ENCODE measurements at regions not wholly inside any gene's neighbourhood (a gene's known extent, or its start where the extent isn't known, plus 50 kb on each side); places are given as distances from the start of the nearest gene placed in this dataset.

DNA sequence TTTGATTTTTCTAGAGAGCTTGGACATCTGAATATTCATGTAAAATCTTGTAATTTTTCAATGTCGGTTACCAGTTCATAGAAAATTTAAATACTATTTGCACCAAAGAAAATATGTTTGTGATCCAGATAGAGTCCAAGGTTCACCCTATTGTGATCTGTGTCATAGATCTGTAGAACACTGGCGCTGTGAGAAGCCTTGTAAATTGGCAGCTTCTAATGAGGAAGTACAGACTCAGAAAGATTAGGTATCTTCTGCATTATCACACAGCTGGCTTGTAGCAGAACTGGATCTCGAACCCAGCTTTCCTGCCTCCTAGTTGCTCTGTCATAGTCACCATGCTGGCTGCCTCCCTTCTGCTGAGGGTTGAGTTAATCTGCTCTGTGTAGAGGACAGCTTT is 106.5 kb upstream of the PAK3 start (continued):
- no peak for TF ChIP-seq RAD21 (IDR thresholded peaks at IDR 0.05; ENCODE audit: low read depth)
- TF ChIP-seq SIN3A (IDR thresholded peaks at IDR 0.05; ENCODE audit: low read depth), result no peak
- TF ChIP-seq, protein P1, sequence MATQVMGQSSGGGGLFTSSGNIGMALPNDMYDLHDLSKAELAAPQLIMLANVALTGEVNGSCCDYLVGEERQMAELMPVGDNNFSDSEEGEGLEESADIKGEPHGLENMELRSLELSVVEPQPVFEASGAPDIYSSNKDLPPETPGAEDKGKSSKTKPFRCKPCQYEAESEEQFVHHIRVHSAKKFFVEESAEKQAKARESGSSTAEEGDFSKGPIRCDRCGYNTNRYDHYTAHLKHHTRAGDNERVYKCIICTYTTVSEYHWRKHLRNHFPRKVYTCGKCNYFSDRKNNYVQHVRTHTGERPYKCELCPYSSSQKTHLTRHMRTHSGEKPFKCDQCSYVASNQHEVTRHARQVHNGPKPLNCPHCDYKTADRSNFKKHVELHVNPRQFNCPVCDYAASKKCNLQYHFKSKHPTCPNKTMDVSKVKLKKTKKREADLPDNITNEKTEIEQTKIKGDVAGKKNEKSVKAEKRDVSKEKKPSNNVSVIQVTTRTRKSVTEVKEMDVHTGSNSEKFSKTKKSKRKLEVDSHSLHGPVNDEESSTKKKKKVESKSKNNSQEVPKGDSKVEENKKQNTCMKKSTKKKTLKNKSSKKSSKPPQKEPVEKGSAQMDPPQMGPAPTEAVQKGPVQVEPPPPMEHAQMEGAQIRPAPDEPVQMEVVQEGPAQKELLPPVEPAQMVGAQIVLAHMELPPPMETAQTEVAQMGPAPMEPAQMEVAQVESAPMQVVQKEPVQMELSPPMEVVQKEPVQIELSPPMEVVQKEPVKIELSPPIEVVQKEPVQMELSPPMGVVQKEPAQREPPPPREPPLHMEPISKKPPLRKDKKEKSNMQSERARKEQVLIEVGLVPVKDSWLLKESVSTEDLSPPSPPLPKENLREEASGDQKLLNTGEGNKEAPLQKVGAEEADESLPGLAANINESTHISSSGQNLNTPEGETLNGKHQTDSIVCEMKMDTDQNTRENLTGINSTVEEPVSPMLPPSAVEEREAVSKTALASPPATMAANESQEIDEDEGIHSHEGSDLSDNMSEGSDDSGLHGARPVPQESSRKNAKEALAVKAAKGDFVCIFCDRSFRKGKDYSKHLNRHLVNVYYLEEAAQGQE (IDR thresholded peaks at IDR 0.05; ENCODE audit: low read depth), result no peak
- TF ChIP-seq CBX3 (IDR thresholded peaks at IDR 0.05; ENCODE audit: low read depth), result no peak

DNA sequence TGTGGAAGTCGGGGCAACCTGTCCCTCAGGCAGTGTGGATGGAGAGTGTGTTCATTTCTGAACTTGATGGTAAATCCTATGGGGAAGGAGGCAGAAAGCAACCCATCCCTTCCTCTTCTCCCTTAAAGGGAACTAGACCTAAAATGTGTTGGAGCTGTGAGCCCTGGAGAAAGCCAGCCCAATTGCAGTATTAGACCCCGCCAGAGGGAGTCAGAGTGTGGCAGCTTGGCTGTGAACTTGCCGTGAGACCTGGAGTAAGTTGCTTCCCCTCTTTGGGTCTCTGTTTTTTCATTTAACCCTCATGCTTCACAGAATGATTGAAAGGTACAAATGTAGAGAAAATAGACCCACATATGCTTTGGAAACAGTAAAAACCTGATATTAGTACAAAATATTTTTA is 108.7 kb upstream of the PAK3 start:
- Histone ChIP-seq H3K4me3 (replicated peaks in 1 of 2; ENCODE audit: low read depth in 1 of 2, low read length in 2 of 2) (no peak overlapping the region), H3K9ac (ENCODE audit: low read length) (no peak overlapping the region), H3K9me3 (ENCODE audit: control insufficient read depth in 1 of 2, insufficient read depth in 1 of 2, low read depth in 1 of 2, low read length in 2 of 2) (no peaks in the 10 kb centered on the region), H3K36me3 (ENCODE audit: control insufficient read depth in 1 of 2, insufficient read depth in 2 of 2, low read length in 2 of 2) (no peaks in the 10 kb centered on the region), H3K27me3 (ENCODE audit: insufficient read depth, low read length) (peaks cover 2% of the 10 kb centered on the region; the same call in 1 of the 2 replicates), H3K79me2 (ENCODE audit: insufficient read depth, low read length) (no peaks in the 10 kb centered on the region), H3K4me2 (ENCODE audit: low read length) (no peak overlapping the region), H3K27ac (ENCODE audit: low read depth, low read length) (no peak overlapping the region), H3K4me1 (ENCODE audit: control insufficient read depth in 1 of 2, insufficient read depth in 2 of 2, low read length in 2 of 2) (no peaks in the 10 kb centered on the region), H4K20me1 (ENCODE audit: insufficient read depth) (no peaks in the 10 kb centered on the region), H2AFZ (ENCODE audit: low read depth, low read length, poor library complexity, severe bottlenecking) (no peak overlapping the region), H3K9me2 (ENCODE audit: insufficient read depth) (no peaks in the 10 kb centered on the region)
- ChIA-PET RAD21 (ENCODE audit: low non-redundant PET in 1 of 2, low total read pairs in 2 of 2, uncharacterized antibody in 2 of 2, unreplicated experiment in 2 of 2) (no interaction called here), POLR2A (interaction anchor here (0.6 kb wide), 1 partner anchor 1087 kb away, joined by 3 read pairs; no protein-coding TSS in a partner anchor), CTCF (interaction anchor here (1.3 kb wide), 1 partner anchor 113 kb away, joined by 4 read pairs; no protein-coding TSS in a partner anchor)
- DNase-seq (ENCODE audit: low read depth, low spot score) (no peak), ATAC-seq (peak; percentile 57; the same call in 1 of the 2 replicates)
- no peak for TF ChIP-seq EZH2 (IDR thresholded peaks at IDR 0.05)
- TF ChIP-seq, protein P2, sequence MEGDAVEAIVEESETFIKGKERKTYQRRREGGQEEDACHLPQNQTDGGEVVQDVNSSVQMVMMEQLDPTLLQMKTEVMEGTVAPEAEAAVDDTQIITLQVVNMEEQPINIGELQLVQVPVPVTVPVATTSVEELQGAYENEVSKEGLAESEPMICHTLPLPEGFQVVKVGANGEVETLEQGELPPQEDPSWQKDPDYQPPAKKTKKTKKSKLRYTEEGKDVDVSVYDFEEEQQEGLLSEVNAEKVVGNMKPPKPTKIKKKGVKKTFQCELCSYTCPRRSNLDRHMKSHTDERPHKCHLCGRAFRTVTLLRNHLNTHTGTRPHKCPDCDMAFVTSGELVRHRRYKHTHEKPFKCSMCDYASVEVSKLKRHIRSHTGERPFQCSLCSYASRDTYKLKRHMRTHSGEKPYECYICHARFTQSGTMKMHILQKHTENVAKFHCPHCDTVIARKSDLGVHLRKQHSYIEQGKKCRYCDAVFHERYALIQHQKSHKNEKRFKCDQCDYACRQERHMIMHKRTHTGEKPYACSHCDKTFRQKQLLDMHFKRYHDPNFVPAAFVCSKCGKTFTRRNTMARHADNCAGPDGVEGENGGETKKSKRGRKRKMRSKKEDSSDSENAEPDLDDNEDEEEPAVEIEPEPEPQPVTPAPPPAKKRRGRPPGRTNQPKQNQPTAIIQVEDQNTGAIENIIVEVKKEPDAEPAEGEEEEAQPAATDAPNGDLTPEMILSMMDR (IDR thresholded peaks at IDR 0.05 in 2 of 3, conservative IDR thresholded peaks at IDR 0.05 in 1 of 3; ENCODE audit: borderline replicate concordance in 1 of 3, insufficient read depth in 1 of 3, low read depth in 2 of 3, low read length in 2 of 3), result peak in 2 of 3 experiments; percentile 17 to 18; a peak in 1 of 6 replicates
- no peak for TF ChIP-seq JUND (IDR thresholded peaks at IDR 0.05)
- no peak for TF ChIP-seq SP1 (IDR thresholded peaks at IDR 0.05; ENCODE audit: low read depth)
- TF ChIP-seq, protein P1 (IDR thresholded peaks at IDR 0.05; ENCODE audit: low read depth), result no peak
- TF ChIP-seq EGR1 (IDR thresholded peaks at IDR 0.05; ENCODE audit: low read depth), result no peak
- BruUV-seq (replicated peaks), result no TSS peak
- intact Hi-C loops (cut with micrococcal nuclease), result no loop called here
